PC-3 (cell line): ENCODE measurements at regions not wholly inside any gene's neighbourhood (a gene's known extent, or its start where the extent isn't known, plus 50 kb on each side); places are given as distances from the start of the nearest gene placed in this dataset.

ENCODE experiments used
- EZH2phosphoT487 ChIP-seq: fragments of 300-600 bp; sonication (generic); IDR thresholded peaks from 2 replicates; pipeline ENCODE4 v1.6.1; 2018; ENCODE audit warnings: mild to moderate bottlenecking, antibody characterized with exemption, low read length, borderline replicate concordance
- TF ChIP-seq, protein P1 (sequence below): fragments of 300-600 bp; sonication (generic); conservative IDR thresholded peaks from 2 replicates; pipeline ENCODE4 v1.5.1; 2017; ENCODE audit warnings: antibody characterized with exemption, low read depth, mild to moderate bottlenecking, low read length

DNA sequence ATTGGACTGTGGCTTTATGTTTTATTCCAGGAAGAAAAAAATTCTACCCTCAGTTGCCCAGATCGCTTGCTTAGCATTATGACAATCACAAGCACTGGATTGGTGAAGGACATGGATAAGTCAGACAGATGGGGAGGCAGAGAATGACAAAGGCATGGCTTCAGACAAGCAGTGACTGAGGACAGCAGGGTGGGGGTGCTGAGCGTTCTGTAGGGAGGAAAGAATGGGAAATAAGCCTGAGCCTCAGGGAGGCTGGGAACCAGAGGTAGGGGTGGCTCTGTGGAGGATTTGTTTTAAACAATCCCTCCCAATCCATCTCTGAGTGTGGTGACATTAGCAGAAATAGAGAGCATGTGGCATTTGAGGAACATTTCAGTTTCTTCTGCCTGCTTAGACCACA, 896.9 kb downstream of the CCSER2 start:
- no peak for TF ChIP-seq EZH2phosphoT487
- TF ChIP-seq, protein P1, sequence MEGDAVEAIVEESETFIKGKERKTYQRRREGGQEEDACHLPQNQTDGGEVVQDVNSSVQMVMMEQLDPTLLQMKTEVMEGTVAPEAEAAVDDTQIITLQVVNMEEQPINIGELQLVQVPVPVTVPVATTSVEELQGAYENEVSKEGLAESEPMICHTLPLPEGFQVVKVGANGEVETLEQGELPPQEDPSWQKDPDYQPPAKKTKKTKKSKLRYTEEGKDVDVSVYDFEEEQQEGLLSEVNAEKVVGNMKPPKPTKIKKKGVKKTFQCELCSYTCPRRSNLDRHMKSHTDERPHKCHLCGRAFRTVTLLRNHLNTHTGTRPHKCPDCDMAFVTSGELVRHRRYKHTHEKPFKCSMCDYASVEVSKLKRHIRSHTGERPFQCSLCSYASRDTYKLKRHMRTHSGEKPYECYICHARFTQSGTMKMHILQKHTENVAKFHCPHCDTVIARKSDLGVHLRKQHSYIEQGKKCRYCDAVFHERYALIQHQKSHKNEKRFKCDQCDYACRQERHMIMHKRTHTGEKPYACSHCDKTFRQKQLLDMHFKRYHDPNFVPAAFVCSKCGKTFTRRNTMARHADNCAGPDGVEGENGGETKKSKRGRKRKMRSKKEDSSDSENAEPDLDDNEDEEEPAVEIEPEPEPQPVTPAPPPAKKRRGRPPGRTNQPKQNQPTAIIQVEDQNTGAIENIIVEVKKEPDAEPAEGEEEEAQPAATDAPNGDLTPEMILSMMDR = no peak
